Spleen (tissue), 7 donors: ENCODE measurements at regions not wholly inside any gene's neighbourhood (a gene's known extent, or its start where the extent isn't known, plus 50 kb on each side); places are given as distances from the start of the nearest gene placed in this dataset.

Experiments
- POLR2AphosphoS5 ChIP-seq, 3 donors: sonication (generic); formaldehyde crosslinking; IDR thresholded peaks; one replicate each; pipeline ENCODE4 v1.5.1; 2017; ENCODE audit warnings: antibody characterized with exemption in 3 of 3
- TF ChIP-seq, protein P1 (sequence below), 11 experiments: fragments of 200-600 bp in 7 of 11; fragments of 450-650 bp in 4 of 11; sonication (generic) in 4 of 11; IDR thresholded peaks in 8 of 11; conservative IDR thresholded peaks in 3 of 11; 1 replicate in 7 of 11; 2 replicates in 4 of 11; pipeline versions ENCODE4 v1.4.0 to v1.8.0; 2016 to 2021; ENCODE audit warnings: antibody characterized with exemption in 11 of 11, inconsistent platforms in 4 of 11, mild to moderate bottlenecking in 1 of 11
- donor health status: DM: no; HTN: no; CAD: no; lungs with moderate emphysema.
- donor health status: DM: no; HTN: no; CAD: no.
- donor health status: DM: no; HTN: no; CAD: no.

DNA sequence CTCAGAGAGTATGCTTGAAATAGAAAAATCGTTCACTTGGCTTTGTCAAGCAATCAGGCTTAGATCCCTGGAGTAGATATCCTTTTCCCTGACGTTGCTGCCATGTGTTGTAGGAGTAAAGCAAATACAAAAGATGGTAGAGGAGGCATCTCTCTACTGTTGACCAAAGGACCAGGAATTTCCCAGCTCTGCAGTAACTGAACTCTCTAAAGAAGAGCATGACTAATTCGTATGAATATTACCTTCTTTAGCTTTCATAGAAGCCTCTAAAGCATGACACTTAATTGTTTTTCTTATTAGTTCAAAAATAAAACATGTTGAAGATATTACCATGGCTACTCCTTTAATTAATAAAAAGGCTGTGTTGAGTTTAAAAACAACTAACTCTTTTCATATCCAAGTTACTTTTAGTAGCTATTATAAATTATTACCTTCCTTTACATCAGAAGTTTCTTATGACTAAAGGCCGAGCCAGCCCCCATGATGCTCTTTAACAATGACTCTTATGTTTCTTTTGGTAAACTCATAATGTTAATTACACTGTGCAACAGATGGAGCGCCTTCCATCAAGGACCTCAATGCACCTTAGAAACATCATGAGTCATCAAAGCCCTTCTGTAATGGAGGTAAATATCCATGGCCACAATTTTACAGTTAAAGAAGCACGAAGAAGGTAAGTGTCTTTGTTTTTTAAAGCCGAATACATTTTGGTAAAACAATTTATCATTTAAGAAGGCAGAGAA is 352.4 kb downstream of the KLF5 start:
- TF ChIP-seq, protein P1, sequence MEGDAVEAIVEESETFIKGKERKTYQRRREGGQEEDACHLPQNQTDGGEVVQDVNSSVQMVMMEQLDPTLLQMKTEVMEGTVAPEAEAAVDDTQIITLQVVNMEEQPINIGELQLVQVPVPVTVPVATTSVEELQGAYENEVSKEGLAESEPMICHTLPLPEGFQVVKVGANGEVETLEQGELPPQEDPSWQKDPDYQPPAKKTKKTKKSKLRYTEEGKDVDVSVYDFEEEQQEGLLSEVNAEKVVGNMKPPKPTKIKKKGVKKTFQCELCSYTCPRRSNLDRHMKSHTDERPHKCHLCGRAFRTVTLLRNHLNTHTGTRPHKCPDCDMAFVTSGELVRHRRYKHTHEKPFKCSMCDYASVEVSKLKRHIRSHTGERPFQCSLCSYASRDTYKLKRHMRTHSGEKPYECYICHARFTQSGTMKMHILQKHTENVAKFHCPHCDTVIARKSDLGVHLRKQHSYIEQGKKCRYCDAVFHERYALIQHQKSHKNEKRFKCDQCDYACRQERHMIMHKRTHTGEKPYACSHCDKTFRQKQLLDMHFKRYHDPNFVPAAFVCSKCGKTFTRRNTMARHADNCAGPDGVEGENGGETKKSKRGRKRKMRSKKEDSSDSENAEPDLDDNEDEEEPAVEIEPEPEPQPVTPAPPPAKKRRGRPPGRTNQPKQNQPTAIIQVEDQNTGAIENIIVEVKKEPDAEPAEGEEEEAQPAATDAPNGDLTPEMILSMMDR (IDR thresholded peaks at IDR 0.05 in 8 of 11, conservative IDR thresholded peaks at IDR 0.05 in 3 of 11), result no peak
- no peak for TF ChIP-seq POLR2AphosphoS5 (IDR thresholded peaks at IDR 0.05)
